ENCODE measurements at regions not wholly inside any gene's neighbourhood (a gene's known extent, or its start where the extent isn't known, plus 50 kb on each side); places are given as distances from the start of the nearest gene placed in this dataset.

DNA sequence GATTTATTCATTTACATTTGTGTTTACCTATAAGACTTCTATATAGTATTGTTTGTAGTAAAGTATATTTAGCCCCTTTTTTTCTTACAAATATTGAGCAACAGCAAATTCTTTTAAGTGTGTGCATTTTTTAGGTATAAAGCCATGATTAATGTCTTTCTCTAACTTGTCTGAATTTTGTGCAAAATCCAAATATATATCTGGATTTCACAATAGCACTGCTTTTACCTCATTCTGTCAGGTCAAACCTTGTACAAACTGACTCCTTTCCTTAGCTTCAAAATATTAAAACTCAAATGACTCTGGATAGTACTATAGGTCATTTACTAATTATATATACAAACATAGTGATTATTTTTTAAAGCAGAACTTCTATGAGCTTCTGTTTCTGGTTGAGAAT lies 563.0 kb upstream of the SPRY2 start:
- no peak overlapping the region for H3K27ac ChIP-seq (ENCODE audit: control insufficient read depth, insufficient read depth)
- ChIA-PET CTCF (no interaction called here), RAD21 (ENCODE audit: unreplicated experiment) (no interaction called here), POLR2A (no interaction called here), SMC1A (ENCODE audit: uncharacterized antibody, unreplicated experiment) (interaction anchor here (1.0 to 1.4 kb wide), 2 partner anchors 20 to 24 kb away, joined by 3 to 4 read pairs; no protein-coding TSS in a partner anchor)
- no peak overlapping the region for H2AFZ ChIP-seq (ENCODE audit: control insufficient read depth, low read depth, low read length)
- H3K36me3 ChIP-seq (ENCODE audit: control insufficient read depth in 2 of 2, insufficient read depth in 2 of 2, low read length in 1 of 2): no peaks in the 10 kb centered on the region
- ATAC-seq (no peak), DNase-seq (ENCODE audit: low read depth, low spot score) (no peak), FAIRE-seq (no peak)
- H3K4me1 ChIP-seq (ENCODE audit: control insufficient read depth, insufficient read depth, low read length): no peaks in the 10 kb centered on the region
- no peaks in the 10 kb centered on the region for H3K27me3 ChIP-seq (replicated peaks in 1 of 2; ENCODE audit: control insufficient read depth in 2 of 2, insufficient read depth in 2 of 2, low read length in 1 of 2)
- H3K9me3 ChIP-seq (replicated peaks; ENCODE audit: control insufficient read depth, insufficient read depth, low read length): no peaks in the 10 kb centered on the region
- TF ChIP-seq RB1 (IDR thresholded peaks at IDR 0.05; ENCODE audit: borderline replicate concordance): no peak
- no peak for TF ChIP-seq MTA2 (IDR thresholded peaks at IDR 0.05; ENCODE audit: low read depth)
- TF ChIP-seq HDAC2 (IDR thresholded peaks at IDR 0.05): no peak
- no peak for TF ChIP-seq NRF1 (conservative IDR thresholded peaks at IDR 0.05; ENCODE audit: low read depth, low read length)
- TF ChIP-seq RFX5 (IDR thresholded peaks at IDR 0.05; ENCODE audit: low read depth, low read length): no peak
- H3K4me3 ChIP-seq: no peak overlapping the region
- H3K4me2 ChIP-seq (ENCODE audit: control insufficient read depth, insufficient read depth): no peak overlapping the region
- intact Hi-C loops (cut with micrococcal nuclease; ENCODE audit: unreplicated experiment): no loop called here
- no peaks in the 10 kb centered on the region for H3K79me2 ChIP-seq (ENCODE audit: control insufficient read depth, insufficient read depth, low read length)
- no peak overlapping the region for H3K9ac ChIP-seq (ENCODE audit: control insufficient read depth, insufficient read depth, low read length)
- no peaks in the 10 kb centered on the region for H4K20me1 ChIP-seq (ENCODE audit: control insufficient read depth, insufficient read depth)
- no TSS peak for BruUV-seq (replicated peaks)
- in situ Hi-C loops (cut with MboI): no loop called here

DNA sequence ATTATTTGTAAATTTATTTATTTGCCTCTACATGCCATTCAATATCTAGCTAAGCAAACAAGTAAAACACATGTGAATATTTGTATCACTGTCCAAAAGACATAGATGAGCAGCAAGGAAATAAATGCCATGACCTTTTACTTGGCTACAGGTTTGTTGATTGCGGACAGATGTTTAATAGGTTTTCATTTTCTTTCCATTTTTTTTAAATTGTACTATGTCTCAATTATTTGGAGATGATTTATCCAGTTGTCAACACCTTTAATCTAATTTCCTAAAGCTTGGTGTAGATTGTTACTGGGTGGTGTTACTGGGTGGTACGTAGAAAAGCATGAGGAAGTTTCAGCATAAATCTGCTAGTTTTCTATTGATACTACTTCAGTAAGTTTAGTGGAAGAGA lies 560.6 kb upstream of the SPRY2 start:
- no peaks in the 10 kb centered on the region for H3K9me3 ChIP-seq (replicated peaks; ENCODE audit: control insufficient read depth, insufficient read depth, low read length)
- ChIA-PET SMC1A (ENCODE audit: uncharacterized antibody, unreplicated experiment) (interaction anchor here (1.3 kb wide), 1 partner anchor 77 kb away, joined by 3 read pairs; no protein-coding TSS in a partner anchor), RAD21 (ENCODE audit: unreplicated experiment) (interaction anchor here (1.4 kb wide), 1 partner anchor 116 kb away, joined by 3 read pairs; no protein-coding TSS in a partner anchor), POLR2A (interaction anchor here (1.5 kb wide), 1 partner anchor 12 kb away, joined by 6 read pairs; no protein-coding TSS in a partner anchor), CTCF (interaction anchor here (1.5 kb wide), 1 partner anchor 10 kb away, joined by 3 read pairs; no protein-coding TSS in a partner anchor)
- in situ Hi-C loops (cut with MboI): no loop called here
- DNase-seq (ENCODE audit: low read depth, low spot score) (no peak), ATAC-seq (no peak), FAIRE-seq (no peak)
- WGBS (ENCODE audit: insufficient coverage, insufficient replicate concordance, low lambda C conversion rate, missing lambda C conversion rate): 66% methylated on average over 2 of the region's 2 CpGs
- H3K36me3 ChIP-seq (ENCODE audit: control insufficient read depth in 2 of 2, insufficient read depth in 2 of 2, low read length in 1 of 2): no peaks in the 10 kb centered on the region
- no peak overlapping the region for H2AFZ ChIP-seq (ENCODE audit: control insufficient read depth, low read depth, low read length)
- no peak overlapping the region for H3K27ac ChIP-seq (ENCODE audit: control insufficient read depth, insufficient read depth)
- H3K79me2 ChIP-seq (ENCODE audit: control insufficient read depth, insufficient read depth, low read length): no peaks in the 10 kb centered on the region
- no peak overlapping the region for H3K9ac ChIP-seq (ENCODE audit: control insufficient read depth, insufficient read depth, low read length)
- H3K4me1 ChIP-seq (ENCODE audit: control insufficient read depth, insufficient read depth, low read length): no peaks in the 10 kb centered on the region
- H3K27me3 ChIP-seq (replicated peaks in 1 of 2; ENCODE audit: control insufficient read depth in 2 of 2, insufficient read depth in 2 of 2, low read length in 1 of 2): no peaks in the 10 kb centered on the region
- H3K4me2 ChIP-seq (ENCODE audit: control insufficient read depth, insufficient read depth): no peak overlapping the region
- no peak overlapping the region for H3K4me3 ChIP-seq
- intact Hi-C loops (cut with micrococcal nuclease; ENCODE audit: unreplicated experiment): no loop called here
- no TSS peak for BruUV-seq (replicated peaks)
- no peaks in the 10 kb centered on the region for H4K20me1 ChIP-seq (ENCODE audit: control insufficient read depth, insufficient read depth)
- TF ChIP-seq ZNF207 (IDR thresholded peaks at IDR 0.05; ENCODE audit: borderline replicate concordance) (no peak), BACH1 (IDR thresholded peaks at IDR 0.05; ENCODE audit: borderline replicate concordance) (no peak), SUPT20H (IDR thresholded peaks at IDR 0.05; ENCODE audit: borderline replicate concordance, control insufficient read depth, low read depth, low read length) (no peak), JUND (IDR thresholded peaks at IDR 0.05; ENCODE audit: low read depth, low read length) (no peak), PML (IDR thresholded peaks at IDR 0.05; ENCODE audit: low read length) (no peak), PAX8 (IDR thresholded peaks at IDR 0.05) (no peak), CHD2 (IDR thresholded peaks at IDR 0.05; ENCODE audit: borderline replicate concordance, low read depth, low read length) (no peak), TCF12 (IDR thresholded peaks at IDR 0.05; ENCODE audit: low read depth, low read length) (no peak), CREB1 (IDR thresholded peaks at IDR 0.05; ENCODE audit: low read depth) (no peak), SIX5 (IDR thresholded peaks at IDR 0.05; ENCODE audit: low read depth, low read length, severe bottlenecking) (no peak), KLF5 (IDR thresholded peaks at IDR 0.05; ENCODE audit: partially characterized antibody) (no peak), STAT1 (conservative IDR thresholded peaks at IDR 0.05) (no peak), MYC (IDR thresholded peaks at IDR 0.05; ENCODE audit: insufficient read depth, insufficient read length, insufficient replicate concordance, low read length, severe bottlenecking) (no peak)
- TF ChIP-seq, protein P1, sequence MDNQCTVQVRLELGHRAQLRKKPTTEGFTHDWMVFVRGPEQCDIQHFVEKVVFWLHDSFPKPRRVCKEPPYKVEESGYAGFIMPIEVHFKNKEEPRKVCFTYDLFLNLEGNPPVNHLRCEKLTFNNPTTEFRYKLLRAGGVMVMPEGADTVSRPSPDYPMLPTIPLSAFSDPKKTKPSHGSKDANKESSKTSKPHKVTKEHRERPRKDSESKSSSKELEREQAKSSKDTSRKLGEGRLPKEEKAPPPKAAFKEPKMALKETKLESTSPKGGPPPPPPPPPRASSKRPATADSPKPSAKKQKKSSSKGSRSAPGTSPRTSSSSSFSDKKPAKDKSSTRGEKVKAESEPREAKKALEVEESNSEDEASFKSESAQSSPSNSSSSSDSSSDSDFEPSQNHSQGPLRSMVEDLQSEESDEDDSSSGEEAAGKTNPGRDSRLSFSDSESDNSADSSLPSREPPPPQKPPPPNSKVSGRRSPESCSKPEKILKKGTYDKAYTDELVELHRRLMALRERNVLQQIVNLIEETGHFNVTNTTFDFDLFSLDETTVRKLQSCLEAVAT (IDR thresholded peaks at IDR 0.05): no peak

Data from GM12878 (cell line).